ENCODE measurements at regions not wholly inside any gene's neighbourhood (a gene's known extent, or its start where the extent isn't known, plus 50 kb on each side); places are given as distances from the start of the nearest gene placed in this dataset.
"Not testable (repeated sequence)": the region's sequence is repeated elsewhere in the genome, so short reads cannot be mapped to it uniquely, and the experiment has no call there.

DNA sequence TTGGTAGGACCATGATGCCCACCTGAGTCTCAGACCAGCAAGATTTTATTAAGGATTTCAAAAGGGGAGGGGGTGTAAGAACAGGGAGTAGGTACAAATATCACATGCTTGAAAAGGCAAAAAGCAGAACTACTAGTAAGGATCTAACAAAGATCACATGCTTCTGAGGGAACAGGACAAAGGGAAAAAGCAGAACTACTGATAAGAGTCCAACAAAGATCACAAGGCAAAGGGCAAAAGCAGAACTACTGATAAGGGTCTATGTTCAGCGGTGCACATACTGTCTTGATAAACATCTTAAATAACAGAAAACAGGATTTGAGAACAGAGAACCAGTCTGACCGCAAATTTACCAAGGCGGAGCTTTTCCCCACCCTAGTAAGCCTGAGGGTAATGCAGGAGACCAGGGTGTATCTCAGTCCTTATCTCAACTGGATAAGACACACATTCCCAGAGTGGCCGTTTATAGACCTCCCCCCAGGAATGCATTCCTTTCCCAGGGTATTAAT is 573.0 kb upstream of the CPXCR1 start:
- TF ChIP-seq CTCF (IDR thresholded peaks at IDR 0.05; ENCODE audit: poor library complexity); EZH2 (IDR thresholded peaks at IDR 0.05; ENCODE audit: borderline replicate concordance): not testable (repeated sequence)
